ENCODE measurements at regions not wholly inside any gene's neighbourhood (a gene's known extent, or its start where the extent isn't known, plus 50 kb on each side); places are given as distances from the start of the nearest gene placed in this dataset.
A peak's percentile ranks its signal among the peaks of the same experiment; 100 is the strongest.

DNA sequence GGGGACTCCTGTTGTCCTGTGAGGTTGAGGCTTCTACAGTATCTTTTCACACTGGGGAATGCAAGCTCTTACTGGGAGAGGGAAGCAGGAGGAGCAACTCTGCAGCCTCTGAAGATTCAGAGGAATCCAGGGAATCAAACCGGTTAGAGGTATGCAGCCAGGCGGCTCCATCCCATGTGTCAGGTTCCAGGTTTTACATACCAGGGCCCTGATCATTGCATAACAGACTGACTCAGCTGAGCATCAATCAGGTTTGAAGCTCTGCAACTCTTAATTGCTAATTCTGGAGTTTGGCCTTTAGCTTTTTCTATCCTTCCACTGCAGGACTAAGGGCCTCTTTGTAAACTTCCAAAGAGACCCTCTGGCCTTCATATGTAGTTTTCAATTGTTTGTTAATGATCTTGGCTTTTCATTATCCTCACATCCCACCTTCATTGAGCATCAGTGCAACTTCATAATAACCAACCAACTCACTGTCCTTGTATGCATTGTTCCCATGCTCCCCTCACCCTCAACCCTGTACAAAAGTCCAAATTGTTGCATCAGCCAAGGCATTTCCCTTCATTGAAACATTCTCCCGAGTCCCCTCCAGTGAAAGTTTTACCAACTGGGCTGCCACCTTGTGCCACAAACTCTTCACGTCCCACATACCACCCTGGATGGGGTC, 59.7 kb upstream of the DHX40 start:
- Histone ChIP-seq H3K9me3 (ENCODE audit: low read length) (no peaks in the 10 kb centered on the region), H4K20me1 (ENCODE audit: insufficient read depth, low read length) (no peaks in the 10 kb centered on the region), H3K9ac (ENCODE audit: insufficient read depth, low read depth, low read length) (no peak overlapping the region), H3K27ac (ENCODE audit: extremely low read length, insufficient read depth, low read length) (peak overlapping the region; percentile 32), H2AFZ (ENCODE audit: low read length) (no peak overlapping the region), H3K27me3 (ENCODE audit: control insufficient read depth in 1 of 2, insufficient read depth in 2 of 2, low read length in 2 of 2) (no peaks in the 10 kb centered on the region), H3K4me3 (replicated peaks in 1 of 3; ENCODE audit: insufficient read depth in 1 of 3, low read depth in 2 of 3, low read length in 3 of 3) (no peak overlapping the region), H3K4me1 (ENCODE audit: insufficient read depth, low read length) (peaks cover 32% of the 10 kb centered on the region), H3K36me3 (replicated peaks in 1 of 2; ENCODE audit: control insufficient read depth in 1 of 2, insufficient read depth in 2 of 2, low read length in 2 of 2) (no peaks in the 10 kb centered on the region), H3K79me2 (ENCODE audit: insufficient read depth, low read length) (no peaks in the 10 kb centered on the region), H3K4me2 (ENCODE audit: low read depth, low read length) (peak overlapping the region; percentile 25)
- ChIA-PET CTCF (ENCODE audit: low intra/inter-chr PET ratio, low total read pairs) (no interaction called here), POLR2A (interaction anchor here (0.9 kb wide), 1 partner anchor 9 kb away, joined by 3 read pairs; no protein-coding TSS in a partner anchor)
- WGBS (ENCODE audit: low lambda C conversion rate), result 8% methylated on average over 4 of the region's 4 CpGs
- BruUV-seq (replicated peaks), result no TSS peak
- ATAC-seq (peak; percentile 83), FAIRE-seq (peak; percentile 49), DNase-seq (ENCODE audit: low spot score) (peak; percentile 65)
- in situ Hi-C loops (cut with HindIII; ENCODE audit: extremely low pct_ligation_motif_present, low pct_unique_long_range_greater_than_20kb) (no loop called here), intact Hi-C loops (cut with micrococcal nuclease; ENCODE audit: unreplicated experiment) (no loop called here)
- TF ChIP-seq EP300 (IDR thresholded peaks at IDR 0.05; ENCODE audit: low read depth in 2 of 2, low read length in 2 of 2) (peak in 1 of 2 experiments; percentile 52; a peak in 2 of 4 replicates), EP300 (CRISPR knock-in tag; IDR thresholded peaks at IDR 0.05; ENCODE audit: borderline replicate concordance) (no peak), SIX4 (CRISPR knock-in tag; IDR thresholded peaks at IDR 0.05) (no peak), LCORL (IDR thresholded peaks at IDR 0.05) (no peak), LCORL (CRISPR knock-in tag; IDR thresholded peaks at IDR 0.05) (peak; percentile 69), SOX6 (IDR thresholded peaks at IDR 0.05) (no peak), SOX6 (CRISPR knock-in tag; IDR thresholded peaks at IDR 0.05) (peak; percentile 89), ZNF264 (CRISPR knock-in tag; IDR thresholded peaks at IDR 0.05) (no peak), FOXO1 (CRISPR knock-in tag; IDR thresholded peaks at IDR 0.05) (no peak), NFKBIZ (CRISPR knock-in tag; IDR thresholded peaks at IDR 0.05) (no peak), ZSCAN20 (CRISPR knock-in tag; IDR thresholded peaks at IDR 0.05; ENCODE audit: borderline replicate concordance) (no peak), NR1H2 (CRISPR knock-in tag; IDR thresholded peaks at IDR 0.05; ENCODE audit: borderline replicate concordance, low read depth) (no peak), ZFP1 (CRISPR knock-in tag; IDR thresholded peaks at IDR 0.05) (no peak)
- TF ChIP-seq, protein P1, sequence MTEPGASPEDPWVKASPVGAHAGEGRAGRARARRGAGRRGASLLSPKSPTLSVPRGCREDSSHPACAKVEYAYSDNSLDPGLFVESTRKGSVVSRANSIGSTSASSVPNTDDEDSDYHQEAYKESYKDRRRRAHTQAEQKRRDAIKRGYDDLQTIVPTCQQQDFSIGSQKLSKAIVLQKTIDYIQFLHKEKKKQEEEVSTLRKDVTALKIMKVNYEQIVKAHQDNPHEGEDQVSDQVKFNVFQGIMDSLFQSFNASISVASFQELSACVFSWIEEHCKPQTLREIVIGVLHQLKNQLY (CRISPR knock-in tag; IDR thresholded peaks at IDR 0.05), result no peak
- TF ChIP-seq, protein P2, sequence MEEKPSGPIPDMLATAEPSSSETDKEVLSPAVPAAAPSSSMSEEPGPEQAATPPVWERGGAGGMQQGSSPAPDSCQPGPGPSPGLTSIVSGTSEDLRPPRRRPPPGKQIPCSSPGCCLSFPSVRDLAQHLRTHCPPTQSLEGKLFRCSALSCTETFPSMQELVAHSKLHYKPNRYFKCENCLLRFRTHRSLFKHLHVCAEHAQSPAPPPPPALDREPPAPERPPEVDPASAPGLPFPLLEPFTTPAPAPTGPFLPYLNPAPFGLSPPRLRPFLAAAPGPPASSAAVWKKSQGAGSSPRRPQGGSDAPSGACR (CRISPR knock-in tag; IDR thresholded peaks at IDR 0.05), result peak; percentile 61; the same call in 1 of the 2 replicates
- TF ChIP-seq, protein P3, sequence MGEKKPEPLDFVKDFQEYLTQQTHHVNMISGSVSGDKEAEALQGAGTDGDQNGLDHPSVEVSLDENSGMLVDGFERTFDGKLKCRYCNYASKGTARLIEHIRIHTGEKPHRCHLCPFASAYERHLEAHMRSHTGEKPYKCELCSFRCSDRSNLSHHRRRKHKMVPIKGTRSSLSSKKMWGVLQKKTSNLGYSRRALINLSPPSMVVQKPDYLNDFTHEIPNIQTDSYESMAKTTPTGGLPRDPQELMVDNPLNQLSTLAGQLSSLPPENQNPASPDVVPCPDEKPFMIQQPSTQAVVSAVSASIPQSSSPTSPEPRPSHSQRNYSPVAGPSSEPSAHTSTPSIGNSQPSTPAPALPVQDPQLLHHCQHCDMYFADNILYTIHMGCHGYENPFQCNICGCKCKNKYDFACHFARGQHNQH (CRISPR knock-in tag; IDR thresholded peaks at IDR 0.05), result 0 out of 2 replicates have a peak, but pooled peaks have one; percentile 22
- TF ChIP-seq, protein P4, sequence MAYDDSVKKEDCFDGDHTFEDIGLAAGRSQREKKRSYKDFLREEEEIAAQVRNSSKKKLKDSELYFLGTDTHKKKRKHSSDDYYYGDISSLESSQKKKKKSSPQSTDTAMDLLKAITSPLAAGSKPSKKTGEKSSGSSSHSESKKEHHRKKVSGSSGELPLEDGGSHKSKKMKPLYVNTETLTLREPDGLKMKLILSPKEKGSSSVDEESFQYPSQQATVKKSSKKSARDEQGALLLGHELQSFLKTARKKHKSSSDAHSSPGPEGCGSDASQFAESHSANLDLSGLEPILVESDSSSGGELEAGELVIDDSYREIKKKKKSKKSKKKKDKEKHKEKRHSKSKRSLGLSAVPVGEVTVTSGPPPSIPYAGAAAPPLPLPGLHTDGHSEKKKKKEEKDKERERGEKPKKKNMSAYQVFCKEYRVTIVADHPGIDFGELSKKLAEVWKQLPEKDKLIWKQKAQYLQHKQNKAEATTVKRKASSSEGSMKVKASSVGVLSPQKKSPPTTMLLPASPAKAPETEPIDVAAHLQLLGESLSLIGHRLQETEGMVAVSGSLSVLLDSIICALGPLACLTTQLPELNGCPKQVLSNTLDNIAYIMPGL (CRISPR knock-in tag; IDR thresholded peaks at IDR 0.05; ENCODE audit: borderline replicate concordance in 1 of 2, low read depth in 1 of 2), result 0 out of 4 replicates have a peak, but pooled peaks of 1 of the 2 experiments have one; percentile 25
- TF ChIP-seq, protein P5, sequence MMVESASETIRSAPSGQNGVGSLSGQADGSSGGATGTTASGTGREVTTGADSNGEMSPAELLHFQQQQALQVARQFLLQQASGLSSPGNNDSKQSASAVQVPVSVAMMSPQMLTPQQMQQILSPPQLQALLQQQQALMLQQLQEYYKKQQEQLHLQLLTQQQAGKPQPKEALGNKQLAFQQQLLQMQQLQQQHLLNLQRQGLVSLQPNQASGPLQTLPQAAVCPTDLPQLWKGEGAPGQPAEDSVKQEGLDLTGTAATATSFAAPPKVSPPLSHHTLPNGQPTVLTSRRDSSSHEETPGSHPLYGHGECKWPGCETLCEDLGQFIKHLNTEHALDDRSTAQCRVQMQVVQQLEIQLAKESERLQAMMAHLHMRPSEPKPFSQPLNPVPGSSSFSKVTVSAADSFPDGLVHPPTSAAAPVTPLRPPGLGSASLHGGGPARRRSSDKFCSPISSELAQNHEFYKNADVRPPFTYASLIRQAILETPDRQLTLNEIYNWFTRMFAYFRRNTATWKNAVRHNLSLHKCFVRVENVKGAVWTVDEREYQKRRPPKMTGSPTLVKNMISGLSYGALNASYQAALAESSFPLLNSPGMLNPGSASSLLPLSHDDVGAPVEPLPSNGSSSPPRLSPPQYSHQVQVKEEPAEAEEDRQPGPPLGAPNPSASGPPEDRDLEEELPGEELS (CRISPR knock-in tag; IDR thresholded peaks at IDR 0.05), result peak; percentile 31; the same call in 1 of the 2 replicates
